ENCODE measurements at regions not wholly inside any gene's neighbourhood (a gene's known extent, or its start where the extent isn't known, plus 50 kb on each side); places are given as distances from the start of the nearest gene placed in this dataset.
A peak's percentile ranks its signal among the peaks of the same experiment; 100 is the strongest.

DNA sequence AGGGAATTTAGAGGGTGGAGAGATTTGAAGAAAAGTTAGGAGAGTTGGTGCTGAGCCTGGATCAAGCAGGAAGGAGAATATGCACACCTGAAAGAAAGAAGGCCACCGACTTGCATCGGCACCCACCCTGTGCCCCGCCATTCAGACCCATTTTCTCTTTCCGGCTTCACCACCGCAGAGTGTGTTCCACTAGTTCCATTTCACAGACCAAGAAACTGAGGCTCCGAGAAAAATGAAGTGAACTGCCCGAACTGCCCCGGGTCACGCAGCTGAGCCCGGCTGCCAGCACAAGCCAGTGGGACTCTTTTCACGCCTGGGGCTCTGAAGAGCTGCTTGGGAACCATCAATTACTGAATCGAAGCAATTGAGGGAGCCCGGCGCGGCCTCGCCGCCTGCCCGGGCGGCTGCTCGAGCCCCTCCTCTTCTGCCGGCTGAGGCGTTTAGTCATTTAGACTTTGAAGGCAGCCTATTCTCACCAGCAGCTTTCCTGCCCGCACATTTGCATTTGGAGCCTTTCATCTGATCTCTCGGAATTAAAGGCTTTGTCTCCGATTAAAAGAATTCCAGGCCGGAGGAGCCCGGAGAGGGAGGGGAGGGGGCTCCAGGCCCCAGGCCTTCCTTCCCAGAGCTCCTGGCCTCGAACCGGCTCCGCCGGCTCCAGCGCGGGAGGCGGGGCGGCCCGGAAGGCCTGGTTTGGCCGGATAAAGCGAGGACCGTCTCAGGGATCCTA is 140.2 kb upstream of the PJA1 start:
- no peak for DNase-seq (ENCODE audit: low spot score)

DNA sequence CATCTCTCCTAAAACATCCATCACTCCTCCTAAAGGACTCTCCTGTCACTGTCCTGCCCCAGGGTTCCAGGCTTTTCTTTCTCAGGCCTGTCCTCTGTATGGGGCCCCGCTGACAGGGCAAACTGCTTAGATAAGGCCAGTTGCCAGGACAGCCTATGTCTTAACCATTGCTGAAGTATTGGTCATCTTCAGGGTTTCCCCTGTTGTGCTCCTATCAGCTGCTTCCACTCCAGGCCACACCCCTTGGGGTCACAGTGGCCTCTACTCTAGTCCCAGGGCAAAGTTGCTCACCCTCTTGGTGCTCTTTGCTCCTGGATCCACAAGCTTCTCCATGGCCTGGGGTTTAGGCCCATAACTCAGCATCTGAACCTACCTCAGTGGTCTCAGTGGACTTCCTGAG is 138.0 kb upstream of the PJA1 start:
- no peak for DNase-seq (ENCODE audit: low spot score)

DNA sequence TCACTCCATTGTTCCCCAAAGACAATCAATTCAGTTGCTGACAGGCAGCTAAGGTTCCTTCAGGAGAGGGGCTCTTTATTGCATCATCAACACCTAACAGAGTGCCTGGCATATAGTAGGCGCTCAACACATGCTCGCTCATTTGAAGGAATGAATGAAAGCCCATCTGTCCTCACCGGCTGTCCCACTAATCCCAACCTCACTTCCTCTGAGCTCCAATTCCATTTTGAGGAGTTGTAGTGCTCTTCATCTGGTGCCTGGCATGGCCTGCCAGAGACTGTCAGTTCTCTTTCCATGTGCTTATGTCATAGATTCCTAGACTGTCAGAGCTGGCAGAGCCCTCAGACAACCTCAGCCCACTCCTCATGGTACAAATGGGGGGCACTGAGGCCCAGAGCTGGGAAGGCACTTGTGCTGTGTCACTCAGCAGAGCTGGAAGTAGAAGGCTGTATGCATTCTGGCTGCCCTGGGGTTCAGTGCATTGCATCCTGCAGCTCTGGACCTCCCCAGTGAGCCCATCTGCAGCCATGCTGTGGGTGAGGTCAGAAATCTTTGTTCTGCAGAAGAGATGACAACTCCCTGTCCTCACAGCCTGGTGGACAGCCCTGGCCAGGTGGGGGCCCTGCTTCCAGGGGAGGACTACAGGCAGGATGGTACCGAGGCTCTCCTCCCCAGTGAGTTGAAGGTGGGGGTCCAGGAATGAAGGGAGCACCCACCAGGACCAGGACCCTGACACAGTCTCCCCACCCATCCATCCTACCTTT is 134.9 kb upstream of the PJA1 start:
- no peak for DNase-seq (ENCODE audit: low spot score)

DNA sequence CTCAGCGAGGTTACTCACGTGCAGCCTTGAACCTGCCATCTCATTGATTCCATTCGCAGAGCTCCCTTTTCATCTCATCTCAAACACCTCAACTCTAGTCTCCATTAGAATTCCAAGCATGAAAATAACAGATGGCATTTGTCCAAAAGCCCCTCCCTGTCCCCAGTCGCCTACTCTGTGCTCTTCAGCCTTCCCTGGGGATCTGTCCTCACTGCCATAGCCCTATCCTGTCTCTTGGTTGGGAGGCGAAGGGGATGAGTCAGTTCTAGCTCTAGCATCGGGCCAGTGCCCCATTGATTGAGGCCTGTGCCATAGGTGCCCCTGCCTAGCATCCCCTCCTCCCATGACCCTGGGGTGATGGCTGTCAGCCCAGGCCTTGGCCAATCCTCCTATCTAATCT is 134.0 kb upstream of the PJA1 start:
- no peak for DNase-seq (ENCODE audit: low spot score)

DNA sequence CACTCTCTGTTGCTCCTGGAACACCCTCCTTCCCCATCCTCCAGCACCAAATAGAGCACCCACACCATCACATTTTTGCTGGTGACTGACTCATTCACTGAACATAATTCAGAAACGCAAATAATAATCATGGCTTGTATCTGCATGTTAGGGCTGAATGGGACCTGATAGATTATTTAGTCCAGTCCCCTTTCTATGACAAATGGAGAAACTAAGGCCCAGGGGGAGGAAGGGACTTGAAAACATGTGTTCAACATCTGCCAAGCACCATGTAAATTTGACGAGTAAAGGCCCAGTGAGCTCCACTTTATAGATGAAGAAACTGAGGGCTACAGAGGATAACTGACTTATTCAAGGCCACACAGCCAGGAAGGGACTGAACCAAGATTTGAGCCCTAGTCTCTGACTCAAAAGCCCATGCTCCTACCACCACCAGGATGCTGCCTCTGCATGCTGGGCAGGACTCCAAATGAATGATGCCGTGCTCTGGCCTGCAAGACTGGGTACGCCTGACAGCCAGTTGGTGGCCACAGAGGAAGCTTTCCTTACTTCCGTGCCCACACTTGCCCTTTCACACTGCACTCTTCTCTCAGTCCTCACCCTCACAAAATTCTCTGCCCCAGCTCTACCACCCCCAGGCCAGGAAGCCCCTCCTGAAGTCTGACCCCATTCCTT is 133.3 kb upstream of the PJA1 start:
- no peak for DNase-seq (ENCODE audit: low spot score)

DNA sequence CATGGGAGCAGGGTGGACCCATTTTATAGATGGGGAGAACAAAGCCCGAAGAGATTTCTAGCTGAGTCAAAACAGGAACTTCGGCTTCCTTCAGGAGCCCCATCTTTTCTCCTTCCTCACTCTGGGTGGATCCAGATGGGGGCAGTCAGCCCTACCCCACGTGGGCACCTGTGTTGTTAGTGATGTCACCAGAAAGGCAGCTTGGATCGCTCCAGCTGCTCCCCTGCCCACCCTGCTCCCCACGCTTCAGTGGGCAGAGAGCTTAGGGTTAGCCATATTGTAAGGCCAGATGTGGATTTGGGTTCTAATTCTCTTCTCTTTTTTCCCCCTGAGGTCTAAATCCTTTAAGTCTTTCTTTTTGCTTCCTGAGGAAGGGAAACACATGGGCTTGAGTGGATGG is 132.3 kb upstream of the PJA1 start:
- no peak for DNase-seq (ENCODE audit: low spot score)

DNA sequence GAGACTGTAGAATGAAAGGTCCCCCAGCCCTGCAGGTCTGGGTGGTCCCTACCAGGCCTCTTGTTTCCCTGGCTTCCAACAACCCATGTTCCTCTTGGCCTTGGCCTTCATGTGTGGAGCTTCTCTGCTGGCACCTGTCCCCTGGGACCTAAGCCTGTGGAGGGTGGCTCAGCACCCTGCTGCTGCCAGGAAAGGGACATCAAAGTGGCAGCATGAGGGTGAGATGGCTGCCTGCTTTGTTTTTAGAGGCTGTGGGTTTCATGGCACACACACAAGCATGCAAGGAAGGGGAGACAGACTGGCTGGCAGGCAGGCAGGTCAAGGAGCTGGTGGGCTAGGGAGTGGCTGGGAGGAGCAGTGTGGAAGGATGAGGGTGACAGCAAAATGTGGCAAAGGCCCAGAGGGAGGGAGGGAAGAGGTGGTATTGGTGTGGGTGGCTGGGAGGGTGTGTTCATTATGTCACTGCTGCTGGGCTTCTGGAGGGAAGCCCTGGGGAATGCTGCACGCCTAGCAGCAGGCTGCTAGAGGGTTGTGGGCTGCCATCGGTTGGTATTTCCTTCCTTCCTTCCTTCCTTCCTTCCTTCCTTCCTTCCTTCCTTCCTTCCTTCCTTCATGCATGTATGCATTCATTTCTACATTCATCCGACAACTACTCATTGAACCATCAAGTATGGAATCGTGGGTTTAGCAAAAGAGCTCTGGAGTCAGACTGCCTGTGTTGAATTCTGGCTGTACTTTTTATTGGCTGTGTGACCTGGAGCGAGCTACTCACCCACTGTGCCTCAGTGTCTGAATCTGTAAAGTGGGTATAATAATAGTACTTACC is 128.7 kb upstream of the PJA1 start:
- DNase-seq (ENCODE audit: low spot score): no peak

DNA sequence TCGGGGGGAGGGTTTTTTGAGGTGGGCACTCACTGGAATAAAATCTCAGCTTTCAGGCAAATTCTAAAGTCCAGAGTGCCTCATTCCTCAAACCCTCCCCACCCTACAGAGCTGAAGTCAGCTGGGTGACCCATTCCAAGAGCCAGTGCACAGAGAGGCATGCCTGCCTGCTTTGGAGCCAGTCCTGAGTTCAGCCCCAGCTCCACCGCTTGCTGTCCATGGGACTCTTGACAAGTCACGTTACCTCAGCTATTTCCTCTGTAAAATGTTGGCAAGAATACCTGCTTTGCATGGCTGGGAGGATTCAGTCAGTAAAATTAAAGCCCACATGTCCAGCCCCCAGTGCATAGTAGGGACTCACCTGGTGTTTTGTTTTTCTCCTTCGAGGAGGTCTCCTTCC is 125.9 kb upstream of the PJA1 start:
- DNase-seq (ENCODE audit: low spot score): no peak

DNA sequence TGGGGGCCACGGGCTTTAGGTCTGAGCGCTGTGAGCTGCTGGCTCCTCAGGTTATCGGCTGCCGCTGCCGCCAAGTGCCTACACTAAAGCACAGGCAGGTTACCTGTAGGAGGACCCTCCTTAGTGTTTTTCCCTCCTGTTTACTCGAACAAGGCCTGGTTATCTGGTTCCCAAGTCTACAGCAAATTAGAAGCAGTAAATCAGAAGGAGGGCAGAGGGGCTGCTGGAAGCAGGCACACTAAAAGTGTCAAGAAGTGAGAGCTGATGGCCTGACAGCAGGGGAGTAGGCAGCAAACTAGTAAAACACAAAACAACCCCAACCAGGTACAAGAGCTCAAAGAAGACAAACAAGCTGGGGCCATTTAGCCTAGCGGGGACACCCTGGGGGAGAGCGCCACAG is 125.0 kb upstream of the PJA1 start:
- no peak for DNase-seq (ENCODE audit: low spot score)

DNA sequence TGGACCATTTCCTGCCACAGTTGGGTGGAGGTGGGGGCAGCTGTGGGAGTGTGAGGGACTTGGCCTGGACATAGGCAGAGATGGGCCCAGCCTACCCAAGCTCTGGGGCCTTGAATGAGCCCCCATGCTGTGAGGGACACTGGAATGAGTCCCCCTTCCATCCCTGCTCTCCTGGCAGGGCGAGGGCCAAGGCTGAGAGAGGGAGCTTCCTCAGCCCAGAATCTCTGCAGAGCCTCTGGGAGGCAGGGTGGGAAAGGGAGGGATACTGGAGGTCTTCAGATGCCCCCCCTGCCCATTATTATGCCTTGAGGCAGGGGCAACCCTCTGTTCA is 124.5 kb upstream of the PJA1 start:
- no peak for DNase-seq (ENCODE audit: low spot score)

DNA sequence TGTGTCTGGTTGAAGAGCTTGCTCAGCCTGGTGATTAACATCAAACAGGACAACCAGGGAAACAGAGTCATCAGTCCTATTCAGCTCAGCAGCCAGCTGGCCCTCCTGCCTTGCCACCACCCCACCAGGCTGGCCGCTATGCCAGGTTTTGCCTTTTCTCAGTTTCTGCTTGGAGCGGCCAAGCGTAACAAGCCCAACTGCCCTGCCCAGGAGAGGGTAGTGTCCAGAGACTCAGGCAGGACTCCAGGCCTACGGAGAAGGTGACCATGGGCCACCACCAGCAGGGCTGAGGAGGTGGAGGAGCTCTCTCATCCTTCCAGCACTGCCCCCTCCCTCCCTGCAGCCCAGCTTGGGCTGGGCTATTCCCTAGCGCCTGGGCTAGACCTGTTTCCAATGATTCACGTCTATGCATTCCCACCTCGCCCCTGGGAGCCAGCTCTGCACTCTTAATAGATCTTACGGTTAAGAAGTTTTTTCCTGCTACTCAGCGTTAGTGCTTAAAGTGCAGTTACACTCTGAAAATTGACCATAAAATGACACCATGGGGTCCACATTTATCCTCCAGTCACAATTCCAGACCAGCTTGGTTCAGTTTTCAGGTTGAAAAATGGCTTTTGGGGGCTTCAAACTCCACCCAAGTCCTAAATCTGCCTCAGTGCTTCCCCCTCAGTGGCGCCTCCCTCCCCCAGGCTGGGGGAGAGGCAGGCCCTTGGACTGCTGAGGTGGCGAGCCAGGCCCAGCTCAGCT is 124.0 kb upstream of the PJA1 start:
- DNase-seq (ENCODE audit: low spot score): no peak

DNA sequence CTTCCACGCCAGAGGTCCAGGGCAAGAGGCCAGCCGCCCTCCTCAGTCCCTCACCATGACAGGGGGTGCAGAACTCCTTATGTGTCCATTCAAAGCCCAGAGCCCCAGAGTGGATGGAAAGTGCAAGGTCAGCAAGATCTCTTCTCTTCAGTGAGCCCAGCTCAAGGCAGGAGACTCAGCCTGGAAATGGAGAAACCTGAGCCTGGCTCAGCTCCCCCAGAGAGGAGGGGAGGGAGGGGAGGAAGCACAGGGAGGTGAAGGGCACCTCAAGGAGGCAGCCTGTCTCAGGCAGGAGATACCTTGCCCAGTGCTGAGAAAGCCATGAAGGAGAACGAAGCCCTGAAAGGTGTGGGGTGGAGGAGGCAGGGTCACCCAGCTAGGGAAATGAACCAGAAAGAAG is 121.8 kb upstream of the PJA1 start:
- DNase-seq (ENCODE audit: low spot score): no peak

DNA sequence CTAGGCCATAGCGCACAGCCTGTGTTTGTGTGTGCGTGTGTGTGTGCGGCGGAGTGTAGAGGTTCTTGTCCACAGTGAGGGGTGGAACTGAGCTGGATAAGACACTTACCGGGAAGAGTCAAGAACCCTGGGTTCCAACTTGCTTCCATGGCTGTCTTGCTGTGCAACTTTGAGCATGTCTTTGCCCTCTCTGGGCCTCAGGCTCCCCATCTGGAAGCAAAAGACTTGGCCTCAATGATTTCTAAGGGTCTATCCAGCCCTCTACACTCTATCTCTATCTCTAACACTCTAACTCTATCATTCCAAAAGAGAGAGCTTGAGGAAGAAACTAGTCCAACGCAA is 121.3 kb upstream of the PJA1 start:
- DNase-seq (ENCODE audit: low spot score): no peak

DNA sequence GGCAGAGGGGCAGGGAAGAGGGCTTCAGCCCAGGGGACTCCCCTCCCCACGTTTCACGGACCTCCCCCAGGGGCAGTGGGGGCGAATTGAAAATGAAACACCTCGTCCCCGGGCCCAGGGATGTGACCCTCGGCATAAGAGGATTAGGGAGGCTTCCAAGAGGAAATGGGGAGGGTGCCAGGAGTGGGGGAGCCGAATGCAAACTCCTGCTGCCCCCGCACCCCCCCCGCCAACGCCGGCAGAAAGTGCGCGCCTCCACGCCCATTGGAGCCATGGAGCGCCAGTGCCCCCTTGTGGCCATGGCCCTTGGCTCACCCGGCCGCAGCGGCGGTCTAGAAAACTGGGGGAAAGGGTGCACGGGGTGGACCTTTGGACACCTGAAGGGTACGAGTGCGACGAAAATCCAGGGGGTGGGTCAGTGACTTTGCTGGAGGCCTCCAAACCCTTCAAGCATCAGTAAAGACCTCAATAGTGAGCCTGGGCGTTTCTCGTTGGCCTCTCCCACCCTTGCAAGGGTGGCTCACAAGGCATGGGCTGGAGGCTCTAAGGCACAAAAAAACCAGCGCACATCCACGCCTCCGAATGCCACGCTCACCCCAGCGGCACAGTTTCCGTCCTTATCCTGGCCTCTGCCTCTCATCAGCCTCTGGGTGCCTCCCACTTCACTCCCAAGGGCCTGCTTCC is 120.8 kb upstream of the PJA1 start:
- peak; percentile 2 for DNase-seq (ENCODE audit: low spot score)

DNA sequence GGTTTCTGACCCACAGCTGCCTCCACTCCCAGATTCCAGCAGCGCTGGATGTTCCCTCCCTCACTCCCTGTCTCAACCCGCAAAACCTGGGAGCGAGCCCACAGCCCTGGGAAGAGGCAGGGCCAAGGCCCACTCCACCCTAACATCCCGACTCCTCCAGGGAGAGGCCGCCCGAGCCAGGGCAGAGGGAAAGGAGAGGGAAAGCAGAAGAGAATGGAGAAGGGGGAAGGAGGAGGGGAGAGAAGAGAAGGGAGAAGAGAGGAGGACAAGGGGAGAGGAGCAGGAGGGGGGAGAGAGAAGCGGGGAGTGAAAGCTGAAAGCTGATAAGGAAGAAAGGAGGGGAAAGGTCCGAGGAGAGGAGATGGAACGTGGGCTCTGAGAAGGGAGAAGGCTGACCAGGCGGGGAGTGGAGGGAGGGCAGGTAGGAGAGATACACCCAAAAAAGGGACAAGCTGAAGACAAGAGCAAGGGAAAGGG is 120.2 kb upstream of the PJA1 start:
- DNase-seq (ENCODE audit: low spot score): no peak

DNA sequence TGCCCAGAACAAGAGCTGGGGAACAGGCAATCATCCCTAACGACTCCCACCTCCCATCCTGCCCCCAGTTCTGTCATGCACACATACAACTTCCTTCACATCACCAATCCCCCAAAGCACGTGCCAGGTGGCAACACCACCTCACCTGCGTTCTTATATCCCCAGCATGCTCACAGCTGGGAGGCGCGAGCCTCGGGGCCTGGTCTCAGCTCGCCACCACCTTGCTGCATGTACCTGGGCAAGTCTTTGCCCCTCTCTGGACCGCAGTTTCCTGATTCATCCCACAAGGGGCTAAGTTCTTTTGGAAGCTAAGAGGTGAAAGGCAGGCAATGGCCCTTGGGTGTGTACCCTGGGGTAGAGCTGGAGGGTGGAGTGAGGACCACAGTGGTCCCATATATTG is 119.2 kb upstream of the PJA1 start:
- no peak for DNase-seq (ENCODE audit: low spot score)

DNA sequence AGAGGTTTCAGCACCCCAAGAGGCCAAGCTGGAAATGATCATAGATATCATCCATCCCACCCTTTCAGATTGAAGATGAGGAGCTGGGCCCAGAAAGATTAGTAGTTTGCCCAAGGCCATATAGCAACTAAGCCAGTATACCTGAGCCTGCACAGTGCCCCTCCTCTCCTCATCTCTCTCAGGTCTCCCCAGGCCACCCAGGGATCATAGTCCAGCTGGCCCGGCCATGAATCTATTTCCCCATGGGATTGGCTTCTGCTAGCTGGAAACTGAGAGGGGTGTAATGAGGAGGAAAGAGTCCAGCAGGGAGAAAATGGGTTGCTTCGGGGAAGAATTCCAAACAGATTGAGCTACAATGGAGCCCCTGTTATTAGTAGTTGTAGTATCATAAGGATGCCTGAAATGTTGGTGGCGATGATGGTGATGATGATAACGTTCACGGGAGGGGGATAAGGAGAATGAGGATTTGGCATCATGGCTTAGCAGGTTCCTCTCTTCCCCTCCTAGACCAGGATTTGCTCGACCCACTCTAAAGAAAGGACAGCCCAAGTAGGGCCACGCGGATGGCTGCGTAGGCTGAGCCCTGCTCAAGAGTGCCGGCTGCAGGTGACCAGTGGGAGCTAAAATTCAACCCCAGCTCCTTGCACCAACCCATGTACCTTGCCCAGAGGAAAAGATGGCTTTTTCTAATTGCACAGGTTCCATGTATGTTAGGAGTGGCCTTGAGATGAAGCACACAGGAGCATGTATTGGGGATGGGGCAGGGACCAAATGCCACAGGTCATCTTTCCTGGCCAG is 117.8 kb upstream of the PJA1 start:
- no peak for DNase-seq (ENCODE audit: low spot score)

DNA sequence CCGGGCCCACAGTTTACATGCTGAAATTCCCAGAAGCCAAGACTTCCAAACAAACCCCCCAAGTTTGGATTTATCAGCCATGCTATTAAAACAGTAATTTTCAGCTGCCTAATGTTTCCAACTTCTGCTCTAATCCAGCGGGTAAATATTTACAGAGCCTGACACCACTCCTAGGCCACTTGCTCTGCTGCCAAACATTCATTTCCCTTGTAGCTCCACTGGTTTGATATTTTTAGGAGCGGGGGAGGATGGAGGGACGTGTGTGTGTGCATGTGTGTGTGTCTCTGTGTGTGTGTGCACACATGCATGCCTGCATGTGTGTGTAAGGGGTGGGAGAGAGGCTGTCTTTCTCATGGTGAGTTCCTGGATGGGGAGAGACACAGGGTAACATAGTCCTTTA is 115.7 kb upstream of the PJA1 start:
- no peak for DNase-seq (ENCODE audit: low spot score)

DNA sequence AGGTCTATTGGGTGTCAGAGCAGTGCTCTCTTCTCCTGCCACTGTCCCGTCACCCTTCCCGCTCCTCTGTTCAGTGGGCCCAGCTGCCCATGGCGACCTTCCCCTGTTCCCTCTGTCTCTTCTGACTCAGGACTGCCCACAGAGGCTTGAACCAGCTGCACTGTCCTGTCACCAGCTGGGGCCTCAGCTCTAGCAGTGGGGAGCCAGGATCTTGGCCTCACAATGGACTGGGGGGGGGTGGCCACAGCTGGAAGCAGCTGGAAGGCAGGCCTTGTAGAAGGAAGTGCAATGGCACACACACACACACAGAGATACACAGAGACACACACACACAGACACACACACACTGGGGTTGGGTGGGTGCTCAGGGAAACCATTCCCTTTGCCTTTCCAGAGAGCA is 114.0 kb upstream of the PJA1 start:
- DNase-seq (ENCODE audit: low spot score): no peak

DNA sequence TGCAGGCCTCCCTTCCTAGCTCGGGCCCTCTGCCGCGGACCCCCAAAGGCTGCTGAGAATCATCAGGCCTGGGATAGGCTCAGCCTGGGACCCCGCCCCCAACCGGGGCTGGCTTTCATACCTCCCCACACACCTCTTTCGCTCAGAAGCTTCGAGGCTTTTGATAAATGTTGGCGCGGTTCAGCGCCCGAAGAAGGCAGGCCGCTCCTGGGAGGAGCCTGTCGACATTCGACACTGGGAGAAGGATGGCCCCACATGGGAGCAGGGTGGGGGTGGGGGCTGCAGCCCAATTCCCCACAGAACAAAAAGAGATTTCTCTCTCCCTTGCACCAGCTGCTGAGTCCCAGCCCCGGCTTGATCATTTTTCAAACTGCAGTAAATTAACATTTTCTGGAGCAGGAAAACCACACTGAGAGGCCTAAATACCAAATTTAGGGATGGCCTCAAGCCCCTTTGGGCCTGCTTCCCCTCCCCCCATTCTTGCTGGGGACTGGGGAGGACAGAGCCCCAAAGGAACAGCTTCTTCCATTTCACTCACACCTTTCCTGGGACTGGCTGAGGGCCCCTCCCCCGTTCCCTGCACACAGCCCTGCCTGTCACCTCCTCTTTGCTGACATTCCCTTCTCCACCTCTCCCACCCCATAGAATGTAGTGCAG is 112.9 kb upstream of the PJA1 start:
- DNase-seq (ENCODE audit: low spot score): no peak
